ENCODE measurements at regions not wholly inside any gene's neighbourhood (a gene's known extent, or its start where the extent isn't known, plus 50 kb on each side); places are given as distances from the start of the nearest gene placed in this dataset.

DNA sequence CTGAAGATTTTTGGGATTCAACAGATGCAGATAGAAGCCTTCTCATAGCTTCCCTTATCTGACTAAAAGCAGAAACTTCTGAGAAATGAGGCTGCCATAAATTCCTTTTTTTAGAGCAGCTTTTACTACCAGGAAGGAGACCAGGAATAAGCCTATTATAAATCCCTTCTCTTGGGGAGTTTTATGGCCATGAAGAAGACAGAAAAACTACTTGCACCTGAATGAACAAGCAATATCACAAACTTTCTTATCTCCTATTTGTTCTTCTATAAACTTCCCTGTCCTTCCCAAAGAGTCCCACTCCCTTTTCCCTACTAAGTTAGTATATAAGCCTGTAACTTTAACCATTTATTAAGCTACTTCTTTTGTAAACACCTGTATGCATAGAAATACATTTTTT is 603.1 kb downstream of the NSUN3 start:
- no peaks in the 10 kb centered on the region for H3K36me3 Mint-ChIP-seq (ENCODE audit: insufficient read depth)
- H3K4me3 Mint-ChIP-seq (ENCODE audit: low read depth), result no peak overlapping the region
- TF ChIP-seq, protein P1, sequence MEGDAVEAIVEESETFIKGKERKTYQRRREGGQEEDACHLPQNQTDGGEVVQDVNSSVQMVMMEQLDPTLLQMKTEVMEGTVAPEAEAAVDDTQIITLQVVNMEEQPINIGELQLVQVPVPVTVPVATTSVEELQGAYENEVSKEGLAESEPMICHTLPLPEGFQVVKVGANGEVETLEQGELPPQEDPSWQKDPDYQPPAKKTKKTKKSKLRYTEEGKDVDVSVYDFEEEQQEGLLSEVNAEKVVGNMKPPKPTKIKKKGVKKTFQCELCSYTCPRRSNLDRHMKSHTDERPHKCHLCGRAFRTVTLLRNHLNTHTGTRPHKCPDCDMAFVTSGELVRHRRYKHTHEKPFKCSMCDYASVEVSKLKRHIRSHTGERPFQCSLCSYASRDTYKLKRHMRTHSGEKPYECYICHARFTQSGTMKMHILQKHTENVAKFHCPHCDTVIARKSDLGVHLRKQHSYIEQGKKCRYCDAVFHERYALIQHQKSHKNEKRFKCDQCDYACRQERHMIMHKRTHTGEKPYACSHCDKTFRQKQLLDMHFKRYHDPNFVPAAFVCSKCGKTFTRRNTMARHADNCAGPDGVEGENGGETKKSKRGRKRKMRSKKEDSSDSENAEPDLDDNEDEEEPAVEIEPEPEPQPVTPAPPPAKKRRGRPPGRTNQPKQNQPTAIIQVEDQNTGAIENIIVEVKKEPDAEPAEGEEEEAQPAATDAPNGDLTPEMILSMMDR (IDR thresholded peaks at IDR 0.05; ENCODE audit: unreplicated experiment), result no peak
- H3K4me1 Mint-ChIP-seq (ENCODE audit: low read depth), result peaks cover 2% of the 10 kb centered on the region
- H3K27me3 Mint-ChIP-seq, result no peaks in the 10 kb centered on the region
- DNase-seq (ENCODE audit: low spot score, unreplicated experiment), result no peak
- H3K9me3 Mint-ChIP-seq (ENCODE audit: low read depth), result peaks cover 3% of the 10 kb centered on the region
- H3K27ac Mint-ChIP-seq, result no peak overlapping the region

DNA sequence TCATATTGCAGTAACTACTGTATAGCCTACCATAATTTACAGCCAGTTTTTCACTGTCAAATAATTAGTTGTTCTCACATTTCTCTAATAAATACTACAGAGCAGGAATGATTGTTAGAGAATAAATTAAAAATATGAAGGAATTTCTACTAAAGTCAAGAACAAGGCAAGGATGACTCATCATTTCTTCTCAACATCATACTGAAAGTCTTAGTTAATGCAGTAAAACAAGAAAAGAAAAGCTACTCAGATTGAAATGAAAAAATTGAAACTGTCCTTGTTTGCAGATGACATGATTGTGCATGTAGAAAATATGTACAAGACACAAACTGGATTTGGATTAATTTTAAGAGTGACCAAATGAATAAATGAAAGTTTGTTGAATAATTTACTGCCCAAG is 608.2 kb downstream of the NSUN3 start:
- H3K9me3 Mint-ChIP-seq (ENCODE audit: low read depth), result peaks cover 3% of the 10 kb centered on the region
- DNase-seq (ENCODE audit: low spot score, unreplicated experiment), result no peak
- peaks cover 6% of the 10 kb centered on the region for H3K4me1 Mint-ChIP-seq (ENCODE audit: low read depth)
- H3K4me3 Mint-ChIP-seq (ENCODE audit: low read depth), result no peak overlapping the region
- TF ChIP-seq, protein P1 (IDR thresholded peaks at IDR 0.05; ENCODE audit: unreplicated experiment), result no peak
- H3K27ac Mint-ChIP-seq, result no peak overlapping the region
- no peaks in the 10 kb centered on the region for H3K36me3 Mint-ChIP-seq (ENCODE audit: insufficient read depth)
- no peaks in the 10 kb centered on the region for H3K27me3 Mint-ChIP-seq

DNA sequence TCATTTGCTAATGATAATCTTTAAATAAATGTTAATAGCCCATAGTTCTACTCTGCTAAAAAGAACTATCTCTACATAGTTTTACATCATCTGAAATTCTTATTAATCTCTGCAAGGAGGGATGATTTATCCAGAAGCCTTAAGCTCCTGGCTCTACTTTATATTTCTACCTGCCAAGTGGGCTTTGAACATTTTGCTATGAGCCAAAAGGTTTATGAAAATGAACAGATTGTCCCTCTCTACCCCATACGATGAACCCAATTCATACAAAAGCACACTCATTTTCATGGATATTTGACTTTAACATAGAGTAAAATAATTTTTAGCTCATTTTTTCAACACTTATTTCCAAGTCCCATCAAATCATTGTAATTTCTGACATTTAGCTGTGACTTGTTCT is 611.0 kb downstream of the NSUN3 start:
- Mint-ChIP-seq H3K4me3 (ENCODE audit: low read depth) (no peak overlapping the region), H3K36me3 (ENCODE audit: insufficient read depth) (no peaks in the 10 kb centered on the region), H3K27me3 (no peaks in the 10 kb centered on the region), H3K27ac (no peak overlapping the region), H3K9me3 (ENCODE audit: low read depth) (peaks cover 13% of the 10 kb centered on the region), H3K4me1 (ENCODE audit: low read depth) (peaks cover 6% of the 10 kb centered on the region)
- TF ChIP-seq, protein P1 (IDR thresholded peaks at IDR 0.05; ENCODE audit: unreplicated experiment), result no peak
- DNase-seq (ENCODE audit: low spot score, unreplicated experiment), result no peak

DNA sequence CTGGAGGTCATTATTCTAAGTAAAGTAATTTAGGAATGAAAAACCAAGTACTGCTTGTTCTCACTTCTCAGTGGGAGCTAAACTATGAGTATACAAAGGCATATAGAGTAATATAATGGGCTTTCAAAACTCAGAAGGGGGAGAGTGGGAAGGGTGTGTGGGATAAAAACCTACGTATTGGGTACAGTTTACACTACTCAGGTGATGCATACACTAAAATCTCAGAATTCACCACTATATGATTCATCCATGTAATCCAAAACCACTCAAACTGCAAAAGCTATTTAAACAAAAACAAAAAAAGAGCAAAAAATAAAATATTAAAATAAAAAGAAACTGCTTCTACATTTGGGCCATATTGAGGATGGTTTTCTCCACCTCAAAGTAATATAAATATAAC is 623.3 kb downstream of the NSUN3 start:
- Mint-ChIP-seq H3K27ac (no peak overlapping the region), H3K36me3 (ENCODE audit: insufficient read depth) (peaks cover 2% of the 10 kb centered on the region), H3K27me3 (no peaks in the 10 kb centered on the region), H3K4me1 (ENCODE audit: low read depth) (no peaks in the 10 kb centered on the region), H3K9me3 (ENCODE audit: low read depth) (peaks cover 37% of the 10 kb centered on the region), H3K4me3 (ENCODE audit: low read depth) (no peak overlapping the region)
- no peak for DNase-seq (ENCODE audit: low spot score, unreplicated experiment)
- TF ChIP-seq, protein P1 (IDR thresholded peaks at IDR 0.05; ENCODE audit: unreplicated experiment), result no peak

DNA sequence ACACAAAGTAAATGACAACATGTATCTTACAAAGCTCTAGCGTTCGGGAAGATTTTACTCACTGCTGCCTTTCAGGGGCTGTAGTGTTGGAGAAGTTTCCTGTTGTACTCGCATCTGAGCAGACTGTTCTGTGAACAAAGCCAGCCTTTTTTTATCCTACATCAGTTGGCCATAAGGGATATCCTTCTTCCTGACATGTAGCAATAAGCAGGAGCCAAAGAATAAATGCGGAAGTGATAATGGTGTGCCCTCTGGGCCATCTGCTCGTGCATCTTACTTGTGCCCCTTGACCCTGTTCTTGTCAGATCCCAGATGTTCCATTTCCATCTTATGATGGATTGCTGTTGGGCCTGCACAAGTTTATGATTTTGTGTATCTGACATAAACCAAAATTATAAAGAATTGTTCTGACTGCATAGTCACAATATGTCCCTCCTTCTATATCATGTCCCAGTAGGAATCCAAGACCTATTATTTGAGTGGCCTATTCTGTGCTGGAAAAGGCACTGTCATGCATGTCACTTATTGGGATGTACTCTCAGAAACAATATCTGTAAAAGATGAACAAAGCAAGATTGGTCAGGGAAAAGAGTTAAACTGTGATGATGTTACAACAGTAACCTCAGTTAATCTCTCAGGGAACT is 631.3 kb downstream of the NSUN3 start:
- TF ChIP-seq, protein P1 (IDR thresholded peaks at IDR 0.05; ENCODE audit: unreplicated experiment), result no peak
- DNase-seq (ENCODE audit: low spot score, unreplicated experiment), result no peak
- no peaks in the 10 kb centered on the region for H3K36me3 Mint-ChIP-seq (ENCODE audit: insufficient read depth)
- no peaks in the 10 kb centered on the region for H3K27me3 Mint-ChIP-seq
- H3K4me3 Mint-ChIP-seq (ENCODE audit: low read depth), result no peak overlapping the region
- no peak overlapping the region for H3K27ac Mint-ChIP-seq
- H3K9me3 Mint-ChIP-seq (ENCODE audit: low read depth), result peaks cover 6% of the 10 kb centered on the region
- H3K4me1 Mint-ChIP-seq (ENCODE audit: low read depth), result peaks cover 1% of the 10 kb centered on the region

Data from progenitor cell of endocrine pancreas (in vitro differentiated cells).